Vagina (tissue), 2 donors: ENCODE measurements at regions not wholly inside any gene's neighbourhood (a gene's known extent, or its start where the extent isn't known, plus 50 kb on each side); places are given as distances from the start of the nearest gene placed in this dataset. TPM values are rescaled to one million over a fixed set of nuclear protein-coding genes. Genes with fewer than 3 reads are reported as not detected.

Experiments
- DNase-seq, 2 donors: peaks; one replicate each; pipeline ENCODE4 v3.0.0-alpha.2; 2017; ENCODE audit errors: extremely low spot score in 2 of 2
- H3K27ac ChIP-seq: fragments of 200-600 bp; sonication (generic); one replicate; pipeline ENCODE4 v1.5.1; 2019
- H3K27me3 ChIP-seq: fragments of 200-600 bp; sonication (generic); one replicate; pipeline ENCODE4 v1.5.1; 2019
- H3K36me3 ChIP-seq, 2 donors: fragments of 200-600 bp; sonication (generic); one replicate each; pipeline ENCODE4 v1.5.1; 2017 to 2019
- H3K4me1 ChIP-seq: fragments of 200-600 bp; sonication (generic); one replicate; pipeline ENCODE4 v1.5.1; 2019
- H3K4me3 ChIP-seq, 2 donors: fragments of 200-600 bp; sonication (generic); 1 replicate in 1 of 2; 2 replicates in 1 of 2; pipeline ENCODE4 v1.5.1; 2016 to 2019
- H3K9me3 ChIP-seq: fragments of 200-600 bp; sonication (generic); one replicate; pipeline ENCODE4 v1.5.1; 2019
- CTCF ChIP-seq, 3 experiments: fragments of 450-650 bp in 2 of 3; fragments of 200-600 bp in 1 of 3; sonication (generic) in 1 of 3; IDR thresholded peaks; one replicate each; pipeline ENCODE4 v1.5.1; 2017 to 2019; ENCODE audit warnings: antibody characterized with exemption in 3 of 3, mild to moderate bottlenecking in 2 of 3, moderate library complexity in 2 of 3
- POLR2A ChIP-seq, 2 donors: fragments of 450-650 bp; IDR thresholded peaks; one replicate each; pipeline ENCODE4 v1.6.1; 2017; ENCODE audit warnings: antibody characterized with exemption in 2 of 2, mild to moderate bottlenecking in 2 of 2, moderate library complexity in 2 of 2
- POLR2AphosphoS5 ChIP-seq, 2 donors: sonication (generic); formaldehyde crosslinking; IDR thresholded peaks; one replicate each; pipeline ENCODE4 v1.9.0; 2017; ENCODE audit warnings: antibody characterized with exemption in 2 of 2, mild to moderate bottlenecking in 2 of 2, low read depth in 1 of 2; ENCODE audit not compliant: insufficient read depth in 1 of 2
- intact Hi-C: fragments of 100-400 bp; cut with DNase I; formaldehyde crosslinking; loops from one replicate; pipeline ENCODE4 v1.15.1; 2023
- microRNA counts, 2 donors: library from miRNA; unstranded; fragments of <30 nt; microRNA quantifications; one replicate each; lab custom pipeline; 2016 to 2017
- microRNA-seq: library from miRNA; unstranded; fragments of <30 nt; microRNA quantifications from one replicate; pipeline ENCODE4, GENCODE V29; 2017; ENCODE audit warnings: borderline number of aligned reads, borderline replicate concordance
- small RNA-seq: library from RNA; depleted of rRNA; stranded (forward); fragments of <200 nt; gene quantifications from one replicate; pipeline ENCODE3, GENCODE V24; 2016

- no peak overlapping the region for H3K27ac ChIP-seq
- intact Hi-C loops, result no loop called here
- peaks cover 4% of the 10 kb centered on the region for H3K4me1 ChIP-seq
- no peak overlapping the region for H3K4me3 ChIP-seq
- H3K36me3 ChIP-seq, result no peaks in the 10 kb centered on the region
- no peaks in the 10 kb centered on the region for H3K9me3 ChIP-seq
- TF ChIP-seq POLR2AphosphoS5 (IDR thresholded peaks at IDR 0.05; ENCODE audit: insufficient read depth in 1 of 2, low read depth in 1 of 2) (no peak), CTCF (IDR thresholded peaks at IDR 0.05) (no peak)
- no peak for DNase-seq
- no peaks in the 10 kb centered on the region for H3K27me3 ChIP-seq
Observed at GRCh38 chr7:131272086-131272485, 55.6 kb upstream of the MKLN1 start.

DNA sequence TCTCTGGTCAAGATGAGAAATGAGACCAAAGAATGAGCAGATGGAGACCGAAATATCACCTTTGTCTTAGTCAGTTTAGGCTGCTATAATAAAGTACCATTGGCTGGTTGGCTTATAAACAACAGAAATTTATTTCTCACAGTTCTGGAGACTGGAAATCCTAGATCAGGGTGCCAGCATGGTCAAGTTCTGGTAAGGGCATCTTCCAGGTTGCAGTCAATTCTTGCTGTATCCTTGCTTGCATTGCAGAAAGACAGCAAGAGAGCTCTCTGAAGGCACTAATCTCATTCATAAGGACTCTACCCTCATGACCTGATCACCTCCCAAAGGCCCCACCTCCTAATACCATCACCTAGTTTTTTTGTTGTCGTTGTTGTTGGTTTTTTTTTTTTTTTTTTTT, 52.7 kb upstream of the MKLN1 start:
- TF ChIP-seq POLR2A (IDR thresholded peaks at IDR 0.05), result no peak
- no peak for TF ChIP-seq POLR2AphosphoS5 (IDR thresholded peaks at IDR 0.05; ENCODE audit: insufficient read depth in 1 of 2, low read depth in 1 of 2)
- DNase-seq, result no peak
- H3K9me3 ChIP-seq, result no peaks in the 10 kb centered on the region
- H3K4me3 ChIP-seq, result no peak overlapping the region
- intact Hi-C loops, result no loop called here
- no peaks in the 10 kb centered on the region for H3K27me3 ChIP-seq
- H3K4me1 ChIP-seq, result no peaks in the 10 kb centered on the region
- H3K36me3 ChIP-seq, result no peaks in the 10 kb centered on the region
- H3K27ac ChIP-seq, result no peak overlapping the region

DNA sequence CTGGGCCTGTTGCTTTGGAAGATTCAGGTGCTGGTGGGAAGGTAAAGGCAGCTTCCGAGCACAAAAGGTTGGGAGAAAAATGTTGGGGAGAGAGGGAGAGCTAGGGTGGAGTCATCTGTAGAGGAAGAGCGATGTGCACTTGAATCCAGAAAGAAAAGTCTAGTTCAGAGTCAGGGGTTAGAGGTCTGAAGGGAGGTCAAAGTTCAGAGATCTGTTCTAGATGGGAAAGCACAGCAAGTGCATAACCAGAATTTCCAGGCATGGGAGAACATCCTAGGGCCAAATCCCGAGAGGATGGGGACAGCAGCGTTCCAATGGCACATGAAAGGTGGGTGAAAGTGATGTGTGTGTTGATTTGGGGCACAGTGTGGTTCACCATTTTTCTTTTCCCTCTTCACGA, 51.5 kb upstream of the MKLN1 start:
- intact Hi-C loops, result no loop called here
- H3K36me3 ChIP-seq, result no peaks in the 10 kb centered on the region
- no peak for TF ChIP-seq POLR2A (IDR thresholded peaks at IDR 0.05)
- no peak for TF ChIP-seq POLR2AphosphoS5 (IDR thresholded peaks at IDR 0.05; ENCODE audit: insufficient read depth in 1 of 2, low read depth in 1 of 2)
- no peak for TF ChIP-seq CTCF (IDR thresholded peaks at IDR 0.05)
- no peaks in the 10 kb centered on the region for H3K4me1 ChIP-seq
- H3K27ac ChIP-seq, result no peak overlapping the region
- DNase-seq, result no peak
- H3K27me3 ChIP-seq, result no peaks in the 10 kb centered on the region
- H3K9me3 ChIP-seq, result no peaks in the 10 kb centered on the region
- H3K4me3 ChIP-seq, result no peak overlapping the region

DNA sequence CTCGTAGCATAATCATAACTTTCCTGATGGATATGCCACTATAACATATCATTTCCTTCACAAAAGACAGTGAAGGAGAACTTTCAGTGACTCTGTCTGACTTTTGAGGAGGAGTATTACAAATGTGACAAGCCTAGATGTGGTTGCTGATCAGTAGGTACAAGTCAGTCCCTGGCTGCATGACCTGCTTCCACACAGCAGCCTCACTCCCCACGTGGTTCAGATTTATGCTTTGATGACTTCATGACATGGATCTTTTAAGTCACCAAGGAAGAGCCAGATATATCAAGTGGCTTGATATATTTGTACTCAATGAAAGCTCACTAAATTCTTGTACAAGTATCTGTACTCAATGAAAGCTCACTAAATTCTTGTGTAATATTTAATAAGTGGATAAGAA, 50.9 kb upstream of the MKLN1 start:
- no peak overlapping the region for H3K27ac ChIP-seq
- H3K4me3 ChIP-seq, result no peak overlapping the region
- H3K27me3 ChIP-seq, result no peaks in the 10 kb centered on the region
- DNase-seq, result no peak
- no peaks in the 10 kb centered on the region for H3K4me1 ChIP-seq
- no peaks in the 10 kb centered on the region for H3K9me3 ChIP-seq
- TF ChIP-seq POLR2AphosphoS5 (IDR thresholded peaks at IDR 0.05; ENCODE audit: insufficient read depth in 1 of 2, low read depth in 1 of 2) (no peak), CTCF (IDR thresholded peaks at IDR 0.05) (no peak), POLR2A (IDR thresholded peaks at IDR 0.05) (no peak)
- intact Hi-C loops, result no loop called here
- H3K36me3 ChIP-seq, result no peaks in the 10 kb centered on the region

MicroRNA genes in the stretch of these regions (microRNA counts, 767-probe panel; counts per million panel counts)
- microRNA hsa-miR-29a-3p (lab: Ali Mortazavi, UCI), result 5,713 to 6,257 counts per million in 2 donors

Small RNA genes in the stretch of these regions (microRNA-seq; reads per million reads assigned to microRNA genes)
- 10,132 reads per million, percentile 94 among the genes with 10 or more reads in this experiment for gene MIR29A

Small RNA genes in the stretch of these regions (small RNA-seq; reads per million reads assigned to genes)
- gene AC016831.3, result not detected
- not detected for gene RNU6-1010P
